CD4-positive, alpha-beta memory T cell (primary cell): ENCODE measurements at regions not wholly inside any gene's neighbourhood (a gene's known extent, or its start where the extent isn't known, plus 50 kb on each side); places are given as distances from the start of the nearest gene placed in this dataset.

Source experiments
- CTCF ChIA-PET: fragments of 350-600 bp; sonication (Branson Sonifier 250); formaldehyde crosslinking; loops from one replicate; lab custom pipeline; 2021; ENCODE audit warnings: inconsistent platforms; ENCODE audit not compliant: partially characterized antibody; lab: Charles Lee
- POLR2A ChIA-PET: fragments of 350-600 bp; sonication (Branson Sonifier 250); formaldehyde crosslinking; loops from one replicate; lab custom pipeline; 2021; ENCODE audit not compliant: partially characterized antibody; lab: Charles Lee
- DNase-seq, 5 donors: peaks; one replicate each; pipeline versions ENCODE4 v3.0.0 to v3.0.0-alpha.2; 2020 to 2022; ENCODE audit warnings: mixed read lengths in 1 of 5
- H3K27ac ChIP-seq: one replicate; pipeline ENCODE4 v1.7.0; 2013; ENCODE audit warnings: low read depth, low read length
- H3K27me3 ChIP-seq: 2 replicates; pipeline ENCODE4 v1.7.0; 2013; ENCODE audit warnings: mild to moderate bottlenecking, low read length, moderate library complexity; ENCODE audit not compliant: insufficient read depth
- H3K36me3 ChIP-seq: 2 replicates; pipeline ENCODE4 v1.7.0; 2013; ENCODE audit warnings: mild to moderate bottlenecking, low read length, moderate library complexity; ENCODE audit not compliant: insufficient read depth
- H3K4me1 ChIP-seq: 2 replicates; pipeline ENCODE4 v1.7.0; 2013; ENCODE audit warnings: mild to moderate bottlenecking, low read length, moderate library complexity; ENCODE audit not compliant: insufficient read depth
- H3K4me3 ChIP-seq, 2 donors: one replicate each; pipeline ENCODE4 v1.7.0; 2013; ENCODE audit warnings: low read length in 2 of 2, mild to moderate bottlenecking in 1 of 2
- H3K9me3 ChIP-seq, 2 donors: one replicate each; pipeline ENCODE4 v1.7.0; 2013; ENCODE audit warnings: low read length in 2 of 2, control low read depth in 1 of 2; ENCODE audit not compliant: control insufficient read depth in 1 of 2
- H3K27ac Mint-ChIP-seq, 7 donors: one replicate each; pipeline ENCODE4 v1.8.0; 2020 to 2021; ENCODE audit warnings: mixed read lengths in 7 of 7, mild to moderate bottlenecking in 6 of 7, inconsistent platforms in 3 of 7, moderate library complexity in 3 of 7
- H3K27me3 Mint-ChIP-seq, 2 donors: one replicate each; pipeline ENCODE4 v1.8.0; 2020 to 2021; ENCODE audit warnings: mixed read lengths in 2 of 2
- H3K36me3 Mint-ChIP-seq, 2 donors: one replicate each; pipeline ENCODE4 v1.8.0; 2020 to 2021; ENCODE audit warnings: mixed read lengths in 2 of 2, inconsistent platforms in 1 of 2, mild to moderate bottlenecking in 1 of 2
- H3K4me1 Mint-ChIP-seq, 4 donors: one replicate each; pipeline ENCODE4 v1.8.0; 2020 to 2021; ENCODE audit warnings: mixed read lengths in 4 of 4, mild to moderate bottlenecking in 1 of 4
- H3K4me3 Mint-ChIP-seq, 8 donors: one replicate each; pipeline ENCODE4 v1.8.0; 2020 to 2021; ENCODE audit warnings: mixed read lengths in 8 of 8, mild to moderate bottlenecking in 7 of 8, moderate library complexity in 6 of 8, inconsistent platforms in 3 of 8
- H3K9me3 Mint-ChIP-seq, 8 donors: one replicate each; pipeline ENCODE4 v1.8.0; 2020 to 2021; ENCODE audit warnings: mixed read lengths in 8 of 8, mild to moderate bottlenecking in 5 of 8, inconsistent platforms in 3 of 8, moderate library complexity in 1 of 8
- intact Hi-C: fragments of 100-400 bp; cut with micrococcal nuclease; formaldehyde crosslinking; loops from one replicate; pipeline ENCODE4 v1.15.1; 2023

GRCh38 chr5:72653586-72653985 is 146.4 kb upstream of the ZNF366 start:
- intact Hi-C loops, result no loop called here
- DNase-seq, result no peak
- Histone ChIP-seq H3K4me1 (no peaks in the 10 kb centered on the region), H3K27ac (no peak overlapping the region), H3K27me3 (no peaks in the 10 kb centered on the region), H3K4me3 (no peak overlapping the region), H3K9me3 (no peaks in the 10 kb centered on the region), H3K36me3 (no peaks in the 10 kb centered on the region)
- H3K9me3 Mint-ChIP-seq, result no peaks in the 10 kb centered on the region
- POLR2A ChIA-PET, result no interaction called here
- H3K4me3 Mint-ChIP-seq, result no peak overlapping the region
- no peak overlapping the region for H3K27ac Mint-ChIP-seq
- H3K27me3 Mint-ChIP-seq, result peaks cover 0 to 1% of the 10 kb centered on the region in 2 donors
- CTCF ChIA-PET, result no interaction called here
- H3K36me3 Mint-ChIP-seq, result no peaks in the 10 kb centered on the region
- H3K4me1 Mint-ChIP-seq, result no peaks in the 10 kb centered on the region

GRCh38 chr5:72651779-72652178 is 144.6 kb upstream of the ZNF366 start:
- Mint-ChIP-seq H3K4me1 (no peaks in the 10 kb centered on the region), H3K36me3 (no peaks in the 10 kb centered on the region), H3K4me3 (no peak overlapping the region), H3K9me3 (peaks cover 0 to 2% (median 0%) of the 10 kb centered on the region in 8 donors), H3K27me3 (peaks cover 1 to 5% of the 10 kb centered on the region in 2 donors), H3K27ac (no peak overlapping the region)
- no peaks in the 10 kb centered on the region for H3K36me3 ChIP-seq
- ChIA-PET CTCF (no interaction called here), POLR2A (no interaction called here)
- intact Hi-C loops, result no loop called here
- no peak for DNase-seq
- H3K4me1 ChIP-seq, result no peaks in the 10 kb centered on the region
- no peaks in the 10 kb centered on the region for H3K9me3 ChIP-seq
- H3K4me3 ChIP-seq, result no peak overlapping the region
- H3K27ac ChIP-seq, result no peak overlapping the region
- H3K27me3 ChIP-seq, result no peaks in the 10 kb centered on the region

GRCh38 chr5:72651109-72651508 is 143.9 kb upstream of the ZNF366 start:
- ChIA-PET POLR2A (no interaction called here), CTCF (no interaction called here)
- H3K27me3 ChIP-seq, result no peaks in the 10 kb centered on the region
- no peaks in the 10 kb centered on the region for H3K9me3 ChIP-seq
- intact Hi-C loops, result no loop called here
- no peak overlapping the region for H3K27ac ChIP-seq
- Mint-ChIP-seq H3K27me3 (peaks cover 1 to 5% of the 10 kb centered on the region in 2 donors), H3K36me3 (no peaks in the 10 kb centered on the region), H3K4me3 (no peak overlapping the region), H3K27ac (no peak overlapping the region), H3K4me1 (no peaks in the 10 kb centered on the region), H3K9me3 (peaks cover 0 to 2% (median 0%) of the 10 kb centered on the region in 8 donors)
- no peaks in the 10 kb centered on the region for H3K4me1 ChIP-seq
- no peak for DNase-seq
- no peaks in the 10 kb centered on the region for H3K36me3 ChIP-seq
- H3K4me3 ChIP-seq, result no peak overlapping the region

GRCh38 chr5:72649449-72649848 is 142.2 kb upstream of the ZNF366 start:
- ChIA-PET POLR2A (no interaction called here), CTCF (interaction anchor here (1.4 kb wide), 1 partner anchor 14 kb away, joined by 3 read pairs; no protein-coding TSS in a partner anchor)
- no peaks in the 10 kb centered on the region for H3K27me3 ChIP-seq
- no peak for DNase-seq
- no peak overlapping the region for H3K27ac Mint-ChIP-seq
- no peaks in the 10 kb centered on the region for H3K9me3 ChIP-seq
- H3K36me3 ChIP-seq, result no peaks in the 10 kb centered on the region
- H3K36me3 Mint-ChIP-seq, result no peaks in the 10 kb centered on the region
- H3K4me1 Mint-ChIP-seq, result no peaks in the 10 kb centered on the region
- peaks cover 0 to 2% (median 0%) of the 10 kb centered on the region in 8 donors for H3K9me3 Mint-ChIP-seq
- H3K27me3 Mint-ChIP-seq, result peaks cover 1 to 5% of the 10 kb centered on the region in 2 donors
- H3K4me1 ChIP-seq, result no peaks in the 10 kb centered on the region
- H3K4me3 ChIP-seq, result no peak overlapping the region
- H3K4me3 Mint-ChIP-seq, result no peak overlapping the region
- intact Hi-C loops, result no loop called here
- no peak overlapping the region for H3K27ac ChIP-seq

- ChIA-PET POLR2A (no interaction called here), CTCF (interaction anchor here (1.4 kb wide), 1 partner anchor 15 kb away, joined by 3 read pairs; no protein-coding TSS in a partner anchor)
- intact Hi-C loops, result no loop called here
- Histone ChIP-seq H3K4me1 (no peaks in the 10 kb centered on the region), H3K27me3 (no peaks in the 10 kb centered on the region), H3K36me3 (no peaks in the 10 kb centered on the region), H3K27ac (no peak overlapping the region), H3K9me3 (no peaks in the 10 kb centered on the region), H3K4me3 (no peak overlapping the region)
- peaks cover 0 to 2% (median 0%) of the 10 kb centered on the region in 8 donors for H3K9me3 Mint-ChIP-seq
- no peaks in the 10 kb centered on the region for H3K36me3 Mint-ChIP-seq
- DNase-seq, result no peak
- no peak overlapping the region for H3K4me3 Mint-ChIP-seq
- H3K4me1 Mint-ChIP-seq, result no peaks in the 10 kb centered on the region
- H3K27ac Mint-ChIP-seq, result peak overlapping the region in 1 of 7 donors; percentile 68
- peaks cover 1 to 5% of the 10 kb centered on the region in 2 donors for H3K27me3 Mint-ChIP-seq
These were observed 141.3 kb upstream of the ZNF366 start for GRCh38 chr5:72648480-72648879.

GRCh38 chr5:72647806-72648205 is 140.6 kb upstream of the ZNF366 start:
- H3K27ac Mint-ChIP-seq, result no peak overlapping the region
- Histone ChIP-seq H3K27me3 (no peaks in the 10 kb centered on the region), H3K36me3 (no peaks in the 10 kb centered on the region), H3K4me3 (no peak overlapping the region), H3K4me1 (no peaks in the 10 kb centered on the region), H3K9me3 (no peaks in the 10 kb centered on the region), H3K27ac (no peak overlapping the region)
- no peak overlapping the region for H3K4me3 Mint-ChIP-seq
- intact Hi-C loops, result no loop called here
- CTCF ChIA-PET, result interaction anchor here (1.4 kb wide), 1 partner anchor 16 kb away, joined by 3 read pairs; no protein-coding TSS in a partner anchor
- no peaks in the 10 kb centered on the region for H3K4me1 Mint-ChIP-seq
- POLR2A ChIA-PET, result no interaction called here
- DNase-seq, result no peak
- peaks cover 0 to 2% (median 0%) of the 10 kb centered on the region in 8 donors for H3K9me3 Mint-ChIP-seq
- peaks cover 1 to 5% of the 10 kb centered on the region in 2 donors for H3K27me3 Mint-ChIP-seq
- no peaks in the 10 kb centered on the region for H3K36me3 Mint-ChIP-seq

GRCh38 chr5:72646246-72646866 is 139.1 kb upstream of the ZNF366 start:
- H3K36me3 Mint-ChIP-seq, result no peaks in the 10 kb centered on the region
- DNase-seq, result no peak
- Histone ChIP-seq H3K36me3 (no peaks in the 10 kb centered on the region), H3K4me1 (no peaks in the 10 kb centered on the region), H3K27ac (no peak overlapping the region), H3K27me3 (no peaks in the 10 kb centered on the region), H3K4me3 (no peak overlapping the region), H3K9me3 (no peaks in the 10 kb centered on the region)
- no peaks in the 10 kb centered on the region for H3K4me1 Mint-ChIP-seq
- intact Hi-C loops, result no loop called here
- POLR2A ChIA-PET, result no interaction called here
- CTCF ChIA-PET, result interaction anchor here (1.3 kb wide), 1 partner anchor 10 kb away, joined by 3 read pairs; no protein-coding TSS in a partner anchor
- no peak overlapping the region for H3K4me3 Mint-ChIP-seq
- H3K9me3 Mint-ChIP-seq, result peaks cover 0 to 2% (median 0%) of the 10 kb centered on the region in 8 donors
- no peak overlapping the region for H3K27ac Mint-ChIP-seq
- peaks cover 1 to 5% of the 10 kb centered on the region in 2 donors for H3K27me3 Mint-ChIP-seq
